GM20431 (cell line): ENCODE measurements at regions not wholly inside any gene's neighbourhood (a gene's known extent, or its start where the extent isn't known, plus 50 kb on each side); places are given as distances from the start of the nearest gene placed in this dataset.
"Not testable (repeated sequence)": the region's sequence is repeated elsewhere in the genome, so short reads cannot be mapped to it uniquely, and the experiment has no call there.

Experiments
- in situ Hi-C: fragments of 300-500 bp; cut with MseI, MboI; formaldehyde crosslinking; loops from one replicate; pipeline ENCODE4 v1.15.0; 2020; ENCODE audit warnings: low sequenced_read_pairs; ENCODE audit not compliant: unreplicated experiment

- in situ Hi-C loops, result no loop called here
These were observed 200.2 kb upstream of the PHF14 start for GRCh38 chr7:10773430-10773829.

- in situ Hi-C loops, result no loop called here
These were observed 193.9 kb upstream of the PHF14 start for GRCh38 chr7:10779465-10780399.

- in situ Hi-C loops, result no loop called here
These were observed 193.3 kb upstream of the PHF14 start for GRCh38 chr7:10780400-10780747.

- in situ Hi-C loops, result not testable (repeated sequence)
These were observed 186.7 kb upstream of the PHF14 start for GRCh38 chr7:10786976-10787375.

GRCh38 chr7:10789170-10789569 lies 184.5 kb upstream of the PHF14 start:
- in situ Hi-C loops, result no loop called here

- in situ Hi-C loops, result no loop called here
These were observed 182.8 kb upstream of the PHF14 start for GRCh38 chr7:10790910-10791309.

- in situ Hi-C loops, result no loop called here
These were observed 179.5 kb upstream of the PHF14 start for GRCh38 chr7:10793995-10794775.

GRCh38 chr7:10797157-10797556 lies 176.5 kb upstream of the PHF14 start:
- in situ Hi-C loops, result no loop called here

GRCh38 chr7:10798044-10798443 lies 175.6 kb upstream of the PHF14 start:
- in situ Hi-C loops, result no loop called here

- in situ Hi-C loops, result no loop called here
These were observed 174.2 kb upstream of the PHF14 start for GRCh38 chr7:10799475-10799874.

- in situ Hi-C loops, result no loop called here
These were observed 171.7 kb upstream of the PHF14 start for GRCh38 chr7:10802011-10802410.

- in situ Hi-C loops, result no loop called here
These were observed 171.1 kb upstream of the PHF14 start for GRCh38 chr7:10802526-10802925.

GRCh38 chr7:10803720-10804119 lies 170.0 kb upstream of the PHF14 start:
- in situ Hi-C loops, result no loop called here

GRCh38 chr7:10804770-10805169 lies 168.9 kb upstream of the PHF14 start:
- in situ Hi-C loops, result no loop called here

GRCh38 chr7:10815546-10815945 lies 158.1 kb upstream of the PHF14 start:
- in situ Hi-C loops, result no loop called here

- in situ Hi-C loops, result no loop called here
These were observed 152.5 kb upstream of the PHF14 start for GRCh38 chr7:10821156-10821555.

- in situ Hi-C loops, result no loop called here
These were observed 149.5 kb upstream of the PHF14 start for GRCh38 chr7:10824154-10824553.

- in situ Hi-C loops, result no loop called here
These were observed 135.4 kb upstream of the PHF14 start for GRCh38 chr7:10838228-10838627.

GRCh38 chr7:10845225-10845624 lies 128.4 kb upstream of the PHF14 start:
- in situ Hi-C loops, result no loop called here

GRCh38 chr7:10855583-10855982 lies 118.1 kb upstream of the PHF14 start:
- in situ Hi-C loops, result no loop called here

GRCh38 chr7:10860516-10860915 lies 113.2 kb upstream of the PHF14 start:
- in situ Hi-C loops, result no loop called here
